GM19395 (cell line): ENCODE measurements at regions not wholly inside any gene's neighbourhood (a gene's known extent, or its start where the extent isn't known, plus 50 kb on each side); places are given as distances from the start of the nearest gene placed in this dataset.
"Not testable (repeated sequence)": the region's sequence is repeated elsewhere in the genome, so short reads cannot be mapped to it uniquely, and the experiment has no call there.

Source experiments
- ATAC-seq: cut with Tn5 transposase; IDR thresholded peaks from one replicate; pipeline ENCODE4 v1.9.1; 2021; ENCODE audit warnings: mild to moderate bottlenecking, moderate library complexity; ENCODE audit not compliant: unreplicated experiment

DNA sequence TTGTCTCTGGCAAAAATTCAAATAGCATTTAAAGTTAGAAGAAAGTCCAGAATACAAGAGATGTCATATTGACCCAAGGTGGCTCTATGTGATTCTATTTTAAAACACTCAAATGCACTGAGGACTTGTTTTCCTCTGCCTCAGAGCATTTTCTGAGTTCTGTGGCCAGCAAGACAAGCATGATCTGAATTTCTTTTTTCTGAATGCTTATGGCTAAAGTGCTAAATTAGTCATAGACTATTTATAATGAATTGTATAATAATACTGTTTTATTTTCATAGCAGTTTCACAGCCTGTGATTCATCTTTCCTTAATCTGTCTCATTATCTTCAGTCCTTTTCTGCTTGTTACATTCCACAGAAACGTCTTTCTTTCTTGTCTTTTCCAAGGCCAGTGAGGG is 63.9 kb upstream of the SEC22B start:
- ATAC-seq, result not testable (repeated sequence)

DNA sequence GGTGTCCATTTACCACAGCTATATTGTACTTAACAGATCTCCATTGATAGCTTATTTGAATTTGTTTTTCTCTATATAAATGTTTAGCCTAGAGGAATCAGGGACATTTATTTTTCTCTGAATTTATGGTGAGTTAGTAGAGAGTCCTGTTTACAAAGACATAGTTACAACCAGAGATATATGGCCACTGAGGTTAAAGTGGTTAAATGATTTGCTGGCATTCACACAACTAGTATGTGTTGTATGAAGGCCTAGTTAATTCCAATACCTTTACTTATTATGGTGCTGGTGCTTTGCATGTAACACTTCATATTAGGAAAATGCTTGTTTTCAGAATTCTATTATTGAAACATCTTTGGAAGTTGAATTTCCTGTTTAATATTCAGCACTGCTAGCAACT is 63.0 kb upstream of the SEC22B start:
- ATAC-seq, result not testable (repeated sequence)

DNA sequence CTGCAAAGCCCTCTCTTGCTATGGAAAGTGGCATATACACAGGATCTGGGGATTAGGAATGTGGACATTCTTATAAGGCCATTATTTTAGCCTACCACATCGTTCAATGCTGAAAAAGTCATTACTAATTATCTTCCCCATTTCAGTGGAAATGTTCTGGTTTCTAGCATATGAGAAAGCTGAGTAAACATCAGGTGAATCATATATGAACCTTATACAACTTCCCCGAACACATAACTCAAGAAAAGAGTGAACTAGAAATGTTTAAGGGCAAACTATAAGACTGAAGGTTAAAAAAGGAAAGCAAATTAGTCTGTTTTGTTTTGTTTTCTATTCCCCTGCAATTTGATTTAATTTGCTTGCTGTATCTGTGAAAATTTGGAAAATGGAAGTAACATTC is 62.5 kb upstream of the SEC22B start:
- not testable (repeated sequence) for ATAC-seq

DNA sequence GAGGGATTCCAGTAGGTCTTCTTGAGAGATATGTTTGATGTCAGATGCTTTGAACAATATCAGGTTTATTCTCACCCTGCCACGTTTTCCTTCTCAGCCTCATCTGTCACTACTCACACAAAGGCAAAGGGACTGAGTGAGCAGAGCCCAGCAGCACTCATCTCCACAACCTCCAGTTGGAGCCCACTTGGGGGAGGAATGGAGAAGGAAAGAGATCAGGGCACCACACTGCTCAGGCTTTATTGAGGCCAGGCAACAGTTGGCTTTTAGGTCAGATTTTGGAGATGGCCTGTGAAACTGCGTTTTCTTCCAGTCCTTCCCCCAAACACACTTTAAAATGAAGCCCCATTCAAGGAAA is 57.3 kb upstream of the SEC22B start:
- not testable (repeated sequence) for ATAC-seq

GRCh38 chr1:120232834-120233660 is 56.7 kb upstream of the SEC22B start:
- not testable (repeated sequence) for ATAC-seq

DNA sequence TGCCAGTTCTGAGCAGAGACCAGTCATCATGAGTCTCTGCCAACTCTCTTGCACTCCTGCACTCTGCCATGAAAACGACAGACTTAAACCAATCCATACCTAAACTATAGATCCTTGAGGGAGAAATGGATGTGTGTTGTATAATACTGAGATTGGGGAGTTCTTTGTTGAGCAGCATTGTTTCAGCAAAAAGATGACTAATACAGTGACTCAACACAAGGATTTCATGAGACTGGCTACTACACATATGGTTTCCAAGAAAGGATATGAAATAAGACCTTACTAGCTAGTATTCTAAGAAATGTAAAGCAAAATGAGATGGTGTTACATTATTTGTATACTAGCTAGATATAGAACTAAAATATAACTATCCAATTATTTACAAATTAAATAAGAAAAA is 53.5 kb upstream of the SEC22B start:
- ATAC-seq, result not testable (repeated sequence)
